ENCODE measurements at regions not wholly inside any gene's neighbourhood (a gene's known extent, or its start where the extent isn't known, plus 50 kb on each side); places are given as distances from the start of the nearest gene placed in this dataset.
"Not testable (repeated sequence)": the region's sequence is repeated elsewhere in the genome, so short reads cannot be mapped to it uniquely, and the experiment has no call there.

- DNase-seq: no peak
- in situ Hi-C loops (cut with MboI; ENCODE audit: low pct_unique_long_range_greater_than_20kb, low sequenced_read_pairs): loop anchor here (25.0 kb wide), 2 partner anchors 700 to 800 kb away; partner anchors contain the start of gene CPSF4L
Measured at GRCh38 chr17:72562615-72563188, 441.9 kb downstream of the SOX9 start.

GRCh38 chr17:72563952-72564351 is 443.1 kb downstream of the SOX9 start:
- in situ Hi-C loops (cut with MboI; ENCODE audit: low pct_unique_long_range_greater_than_20kb, low sequenced_read_pairs): loop anchor here (25.0 kb wide), 2 partner anchors 698 to 798 kb away; partner anchors contain the start of gene CPSF4L
- no peak for DNase-seq

GRCh38 chr17:72565006-72565405 is 444.2 kb downstream of the SOX9 start:
- no peak for DNase-seq
- in situ Hi-C loops (cut with MboI; ENCODE audit: low pct_unique_long_range_greater_than_20kb, low sequenced_read_pairs): loop anchor here (25.0 kb wide), 2 partner anchors 697 to 797 kb away; partner anchors contain the start of gene CPSF4L

DNA sequence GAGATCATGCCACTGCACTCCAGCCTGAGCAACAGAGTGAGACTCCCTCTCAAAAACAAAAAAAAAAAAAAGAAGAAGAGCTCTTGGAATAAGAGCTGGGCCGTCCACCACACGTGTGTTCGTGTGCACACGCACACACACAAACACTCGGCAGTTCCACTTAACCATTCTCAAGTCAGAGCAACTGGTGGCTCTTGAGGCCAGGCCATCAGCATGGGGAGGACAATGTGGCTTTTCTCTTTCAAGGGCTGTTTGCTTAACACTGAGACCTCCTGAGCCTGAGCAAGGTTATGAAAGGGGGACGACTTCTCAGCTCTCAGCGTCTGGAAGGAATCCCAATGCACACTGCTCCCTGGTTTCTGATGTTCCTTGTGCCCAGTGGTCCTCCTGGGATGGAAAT is 444.9 kb downstream of the SOX9 start:
- no peak for DNase-seq
- in situ Hi-C loops (cut with MboI; ENCODE audit: low pct_unique_long_range_greater_than_20kb, low sequenced_read_pairs): loop anchor here (25.0 kb wide), 2 partner anchors 697 to 797 kb away; partner anchors contain the start of gene CPSF4L

DNA sequence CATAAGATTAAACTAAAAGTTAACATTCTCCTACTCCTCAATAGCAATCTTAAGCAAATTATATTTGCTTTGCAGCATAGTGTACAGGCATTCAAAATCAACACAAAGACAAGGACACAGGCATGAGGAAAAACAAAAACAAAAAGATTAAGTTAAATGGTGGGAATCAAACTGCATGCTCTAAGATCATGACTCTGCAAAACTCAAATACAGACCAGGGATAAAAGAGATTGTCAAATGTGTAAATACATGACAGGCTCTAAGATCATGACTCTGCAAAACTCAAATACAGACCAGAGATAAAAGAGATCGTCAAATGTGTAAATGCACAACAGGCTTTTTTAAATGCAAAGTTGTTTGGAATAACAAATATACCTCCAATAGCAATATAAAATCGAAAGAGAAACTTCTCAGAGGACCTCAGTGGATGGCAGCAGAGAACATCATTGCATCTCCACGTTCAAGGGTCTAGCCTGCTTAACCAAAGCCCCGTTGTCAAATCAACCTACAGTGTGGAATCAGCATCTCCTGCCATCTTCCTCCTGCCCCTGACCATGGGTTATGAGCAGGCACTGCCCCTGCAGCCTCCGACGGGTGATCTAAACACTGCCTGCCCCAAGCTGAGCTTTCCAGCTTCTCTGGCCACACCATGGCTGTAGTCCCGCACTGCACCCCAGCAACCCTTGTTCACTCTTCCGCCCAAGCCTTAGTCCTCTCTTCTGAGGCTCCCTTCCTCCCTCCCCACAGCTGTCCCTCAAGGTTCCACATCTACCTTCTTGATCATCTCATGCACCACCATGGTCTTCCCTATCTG is 446.1 kb downstream of the SOX9 start:
- no peak for DNase-seq
- in situ Hi-C loops (cut with MboI; ENCODE audit: low pct_unique_long_range_greater_than_20kb, low sequenced_read_pairs): loop anchor here (25.0 kb wide), 2 partner anchors 695 to 795 kb away; partner anchors contain the start of gene CPSF4L

- DNase-seq: no peak
- in situ Hi-C loops (cut with MboI; ENCODE audit: low pct_unique_long_range_greater_than_20kb, low sequenced_read_pairs): loop anchor here (25.0 kb wide), 2 partner anchors 695 to 795 kb away; partner anchors contain the start of gene CPSF4L
Measured at GRCh38 chr17:72567774-72568173, 447.0 kb downstream of the SOX9 start.

- in situ Hi-C loops (cut with MboI; ENCODE audit: low pct_unique_long_range_greater_than_20kb, low sequenced_read_pairs): loop anchor here (25.0 kb wide), 2 partner anchors 693 to 793 kb away; partner anchors contain the start of gene CPSF4L
Measured at GRCh38 chr17:72569148-72569946, 448.5 kb downstream of the SOX9 start.

GRCh38 chr17:72571813-72572396 is 451.1 kb downstream of the SOX9 start:
- in situ Hi-C loops (cut with MboI; ENCODE audit: low pct_unique_long_range_greater_than_20kb, low sequenced_read_pairs): loop anchor here (25.0 kb wide), 2 partner anchors 690 to 790 kb away; partner anchors contain the start of gene CPSF4L

More at GRCh38 chr17:72569148-72569946, 448.5 kb downstream of the SOX9 start:
- no peak for DNase-seq

DNA sequence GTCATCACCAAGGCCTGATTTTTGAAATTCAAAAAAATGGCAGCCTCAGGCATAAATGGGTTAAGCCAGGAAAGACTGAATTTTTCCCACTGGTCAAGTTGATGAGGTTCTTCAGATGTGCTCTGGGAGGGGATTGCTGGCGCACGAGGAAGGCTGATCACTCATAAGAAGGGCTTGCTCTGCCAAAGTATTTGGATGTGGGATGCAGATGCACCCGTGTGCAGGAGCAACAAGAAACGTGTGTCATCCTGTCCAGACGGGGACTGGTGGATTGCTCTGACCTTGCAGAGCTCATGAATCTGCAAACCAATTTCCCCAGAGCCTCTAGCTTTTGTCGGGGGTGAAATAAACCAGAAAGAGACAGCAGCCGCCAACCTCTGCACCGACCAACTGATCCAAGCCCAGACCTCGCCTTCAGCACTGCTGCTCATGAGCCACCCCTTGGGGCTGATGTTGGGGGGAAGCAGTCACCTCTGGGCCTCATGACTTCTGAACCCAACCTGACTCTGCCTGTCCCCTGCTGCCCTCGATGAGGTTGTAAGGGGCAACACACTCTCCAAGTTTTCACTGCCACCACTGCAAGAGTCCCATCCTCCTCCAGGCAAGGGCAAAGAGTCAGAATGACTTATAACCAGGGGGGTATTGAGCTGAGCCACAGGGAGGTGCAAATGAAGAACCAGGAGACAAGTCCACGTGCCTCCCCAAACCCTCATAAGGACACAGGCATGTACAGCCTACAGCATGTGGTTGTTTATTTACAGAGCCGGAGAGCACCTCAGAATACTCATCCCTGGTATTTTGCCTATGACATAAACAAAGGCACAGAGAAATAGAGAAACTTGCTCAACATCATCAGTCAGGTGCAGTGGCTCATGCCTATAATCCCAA is 452.0 kb downstream of the SOX9 start:
- in situ Hi-C loops (cut with MboI; ENCODE audit: low pct_unique_long_range_greater_than_20kb, low sequenced_read_pairs): loop anchor here (25.0 kb wide), 2 partner anchors 689 to 789 kb away; partner anchors contain the start of gene CPSF4L
- DNase-seq: no peak

More at GRCh38 chr17:72571813-72572396, 451.1 kb downstream of the SOX9 start:
- DNase-seq: no peak

GRCh38 chr17:72573492-72573801 is 452.6 kb downstream of the SOX9 start:
- in situ Hi-C loops (cut with MboI; ENCODE audit: low pct_unique_long_range_greater_than_20kb, low sequenced_read_pairs): loop anchor here (25.0 kb wide), 2 partner anchors 689 to 789 kb away; partner anchors contain the start of gene CPSF4L
- DNase-seq: not testable (repeated sequence)

- no peak for DNase-seq
- in situ Hi-C loops (cut with MboI; ENCODE audit: low pct_unique_long_range_greater_than_20kb, low sequenced_read_pairs): loop anchor here (25.0 kb wide), 2 partner anchors 687 to 787 kb away; partner anchors contain the start of gene CPSF4L
Measured at GRCh38 chr17:72574675-72575510, 454.1 kb downstream of the SOX9 start.

- in situ Hi-C loops (cut with MboI; ENCODE audit: low pct_unique_long_range_greater_than_20kb, low sequenced_read_pairs): no loop called here
- no peak for DNase-seq
Measured at GRCh38 chr17:72575542-72576233, 454.9 kb downstream of the SOX9 start.

GRCh38 chr17:72576289-72576759 is 455.5 kb downstream of the SOX9 start:
- in situ Hi-C loops (cut with MboI; ENCODE audit: low pct_unique_long_range_greater_than_20kb, low sequenced_read_pairs): no loop called here
- DNase-seq: no peak

DNA sequence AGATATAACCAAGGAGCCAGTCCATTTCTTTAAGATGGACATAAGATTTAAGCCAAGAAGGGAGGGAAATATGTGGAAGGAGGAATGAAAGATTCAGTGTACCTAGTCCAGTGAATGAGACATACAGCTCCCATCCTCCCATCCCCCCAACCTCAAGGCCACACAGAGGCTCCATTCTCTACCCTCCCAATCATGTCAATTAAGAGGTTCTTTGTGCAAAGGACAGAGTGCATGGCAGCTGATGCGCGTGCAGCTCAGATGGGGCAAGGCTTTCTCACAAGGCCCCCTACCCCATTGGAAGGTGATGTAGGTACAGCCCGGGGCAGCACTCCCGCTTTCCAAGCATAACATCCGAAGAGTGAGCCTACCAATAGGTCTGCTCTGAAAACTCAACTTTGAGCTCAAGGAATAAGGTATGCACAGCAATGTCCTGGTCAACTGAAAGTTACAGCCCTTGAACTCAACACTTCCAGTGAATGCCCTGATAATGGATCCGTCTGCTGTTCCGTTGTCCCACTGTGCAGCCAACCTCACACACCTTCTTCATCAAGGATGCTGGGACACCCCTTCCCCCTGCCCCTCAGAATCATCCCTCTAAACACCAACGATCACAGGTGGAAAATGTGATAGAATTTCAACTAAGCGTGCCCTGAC is 458.1 kb downstream of the SOX9 start:
- DNase-seq: no peak
- in situ Hi-C loops (cut with MboI; ENCODE audit: low pct_unique_long_range_greater_than_20kb, low sequenced_read_pairs): no loop called here

GRCh38 chr17:72579990-72580320 is 459.1 kb downstream of the SOX9 start:
- DNase-seq: no peak
- in situ Hi-C loops (cut with MboI; ENCODE audit: low pct_unique_long_range_greater_than_20kb, low sequenced_read_pairs): no loop called here

All from KBM-7 (cell line).